OCI-LY7 (cell line): ENCODE measurements at regions not wholly inside any gene's neighbourhood (a gene's known extent, or its start where the extent isn't known, plus 50 kb on each side); places are given as distances from the start of the nearest gene placed in this dataset.

Experiments used
- EZH2phosphoT487 ChIP-seq: fragments of 200-600 bp; sonication (generic); IDR thresholded peaks from 2 replicates; pipeline ENCODE4 v1.6.1; 2018; ENCODE audit warnings: low read depth, borderline replicate concordance, mild to moderate bottlenecking, mixed run types, antibody characterized with exemption, low read length, moderate library complexity, mixed read lengths
- TF ChIP-seq, protein P1 (sequence below): fragments of 200-600 bp; sonication (generic); conservative IDR thresholded peaks from 2 replicates; pipeline ENCODE4 v1.5.1; 2014; ENCODE audit warnings: mild to moderate bottlenecking, antibody characterized with exemption, low read length, moderate library complexity, mixed read lengths

- TF ChIP-seq, protein P1, sequence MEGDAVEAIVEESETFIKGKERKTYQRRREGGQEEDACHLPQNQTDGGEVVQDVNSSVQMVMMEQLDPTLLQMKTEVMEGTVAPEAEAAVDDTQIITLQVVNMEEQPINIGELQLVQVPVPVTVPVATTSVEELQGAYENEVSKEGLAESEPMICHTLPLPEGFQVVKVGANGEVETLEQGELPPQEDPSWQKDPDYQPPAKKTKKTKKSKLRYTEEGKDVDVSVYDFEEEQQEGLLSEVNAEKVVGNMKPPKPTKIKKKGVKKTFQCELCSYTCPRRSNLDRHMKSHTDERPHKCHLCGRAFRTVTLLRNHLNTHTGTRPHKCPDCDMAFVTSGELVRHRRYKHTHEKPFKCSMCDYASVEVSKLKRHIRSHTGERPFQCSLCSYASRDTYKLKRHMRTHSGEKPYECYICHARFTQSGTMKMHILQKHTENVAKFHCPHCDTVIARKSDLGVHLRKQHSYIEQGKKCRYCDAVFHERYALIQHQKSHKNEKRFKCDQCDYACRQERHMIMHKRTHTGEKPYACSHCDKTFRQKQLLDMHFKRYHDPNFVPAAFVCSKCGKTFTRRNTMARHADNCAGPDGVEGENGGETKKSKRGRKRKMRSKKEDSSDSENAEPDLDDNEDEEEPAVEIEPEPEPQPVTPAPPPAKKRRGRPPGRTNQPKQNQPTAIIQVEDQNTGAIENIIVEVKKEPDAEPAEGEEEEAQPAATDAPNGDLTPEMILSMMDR, result no peak
- no peak for TF ChIP-seq EZH2phosphoT487
Observed at GRCh38 chr2:162967147-162967546, 128.6 kb upstream of the KCNH7 start.
